ENCODE measurements at regions not wholly inside any gene's neighbourhood (a gene's known extent, or its start where the extent isn't known, plus 50 kb on each side); places are given as distances from the start of the nearest gene placed in this dataset.
A peak's percentile ranks its signal among the peaks of the same experiment; 100 is the strongest.

GRCh38 chr15:87573534-87573933 is 683.0 kb downstream of the NTRK3 start:
- H3K4me1 ChIP-seq, result peaks cover 0 to 2% (median 0%) of the 10 kb centered on the region in 6 donors
- TF ChIP-seq CTCF (IDR thresholded peaks at IDR 0.05 in 8 of 11, conservative IDR thresholded peaks at IDR 0.05 in 3 of 11) (no peak), POLR2AphosphoS5 (IDR thresholded peaks at IDR 0.05) (no peak), POLR2A (IDR thresholded peaks at IDR 0.05) (no peak)
- DNase-seq, result no peak
- intact Hi-C loops (cut with DNase I; ENCODE audit: low total_unique reads), result no loop called here
- H3K9me3 ChIP-seq, result no peaks in the 10 kb centered on the region
- H3K36me3 ChIP-seq, result no peaks in the 10 kb centered on the region
- H3K27ac ChIP-seq, result no peak overlapping the region
- 64 to 80% (median 78%) methylated on average over 1 of the region's 1 CpG for WGBS, 5 donors
- no peak overlapping the region for H3K4me3 ChIP-seq
- H3K27me3 ChIP-seq (replicated peaks in 1 of 7), result no peaks in the 10 kb centered on the region

- Histone ChIP-seq H3K36me3 (no peaks in the 10 kb centered on the region), H3K4me1 (peaks cover 0 to 2% (median 0%) of the 10 kb centered on the region in 6 donors), H3K27ac (no peak overlapping the region), H3K9me3 (no peaks in the 10 kb centered on the region), H3K4me3 (no peak overlapping the region), H3K27me3 (replicated peaks in 1 of 7) (no peaks in the 10 kb centered on the region)
- intact Hi-C loops (cut with DNase I; ENCODE audit: low total_unique reads), result no loop called here
- DNase-seq, result no peak
- 75 to 79% (median 75%) methylated on average over 6 of the region's 6 CpGs for WGBS, 5 donors
- TF ChIP-seq POLR2AphosphoS5 (IDR thresholded peaks at IDR 0.05), result no peak
- no peak for TF ChIP-seq POLR2A (IDR thresholded peaks at IDR 0.05)
- no peak for TF ChIP-seq CTCF (IDR thresholded peaks at IDR 0.05 in 8 of 11, conservative IDR thresholded peaks at IDR 0.05 in 3 of 11)
Measured at GRCh38 chr15:87573039-87573438, 683.5 kb downstream of the NTRK3 start.

GRCh38 chr15:87572381-87572910 is 684.1 kb downstream of the NTRK3 start:
- no peaks in the 10 kb centered on the region for H3K9me3 ChIP-seq
- no peaks in the 10 kb centered on the region for H3K27me3 ChIP-seq (replicated peaks in 1 of 7)
- no peak for TF ChIP-seq POLR2AphosphoS5 (IDR thresholded peaks at IDR 0.05)
- no peak for TF ChIP-seq POLR2A (IDR thresholded peaks at IDR 0.05)
- TF ChIP-seq CTCF (IDR thresholded peaks at IDR 0.05 in 8 of 11, conservative IDR thresholded peaks at IDR 0.05 in 3 of 11), result no peak
- no peak overlapping the region for H3K4me3 ChIP-seq
- no peaks in the 10 kb centered on the region for H3K36me3 ChIP-seq
- DNase-seq, result no peak
- no peak overlapping the region for H3K27ac ChIP-seq
- intact Hi-C loops (cut with DNase I; ENCODE audit: low total_unique reads), result no loop called here
- 66 to 84% (median 70%) methylated on average over 8 of the region's 8 CpGs for WGBS, 5 donors
- H3K4me1 ChIP-seq, result peaks cover 0 to 2% (median 0%) of the 10 kb centered on the region in 6 donors

GRCh38 chr15:87570206-87570605 is 686.3 kb downstream of the NTRK3 start:
- Histone ChIP-seq H3K27ac (no peak overlapping the region), H3K9me3 (no peaks in the 10 kb centered on the region), H3K36me3 (no peaks in the 10 kb centered on the region), H3K4me3 (peak overlapping the region in 3 of 8 donors; percentile 7 to 28 (median 8)), H3K4me1 (peaks cover 0 to 2% (median 0%) of the 10 kb centered on the region in 6 donors), H3K27me3 (replicated peaks in 1 of 7) (no peaks in the 10 kb centered on the region)
- WGBS, 5 donors, result 5 to 35% (median 10%) methylated on average over 2 of the region's 2 CpGs
- intact Hi-C loops (cut with DNase I; ENCODE audit: low total_unique reads), result no loop called here
- TF ChIP-seq POLR2AphosphoS5 (IDR thresholded peaks at IDR 0.05), result no peak
- DNase-seq, result no peak

- Histone ChIP-seq H3K4me3 (no peak overlapping the region), H3K36me3 (no peaks in the 10 kb centered on the region), H3K27ac (no peak overlapping the region), H3K4me1 (peaks cover 0 to 2% (median 0%) of the 10 kb centered on the region in 6 donors), H3K9me3 (no peaks in the 10 kb centered on the region), H3K27me3 (replicated peaks in 1 of 7) (no peaks in the 10 kb centered on the region)
- no peak for TF ChIP-seq POLR2AphosphoS5 (IDR thresholded peaks at IDR 0.05)
- DNase-seq, result no peak
- 87 to 92% (median 91%) methylated on average over 3 of the region's 3 CpGs for WGBS, 5 donors
- intact Hi-C loops (cut with DNase I; ENCODE audit: low total_unique reads), result no loop called here
Measured at GRCh38 chr15:87569581-87569980, 687.0 kb downstream of the NTRK3 start.
